H1 (cell line): ENCODE measurements at regions not wholly inside any gene's neighbourhood (a gene's known extent, or its start where the extent isn't known, plus 50 kb on each side); places are given as distances from the start of the nearest gene placed in this dataset.
A peak's percentile ranks its signal among the peaks of the same experiment; 100 is the strongest.

ENCODE experiments used
- CTCF ChIA-PET: fragments of 300-600 bp; sonication (Branson Sonifier 250); formaldehyde crosslinking; loops from one replicate; lab custom pipeline; 2021; ENCODE audit not compliant: partially characterized antibody; lab: Charles Lee
- POLR2A ChIA-PET: fragments of 300-600 bp; sonication (Branson Sonifier 250); formaldehyde crosslinking; loops from one replicate; lab custom pipeline; 2021; ENCODE audit warnings: inconsistent platforms; ENCODE audit not compliant: partially characterized antibody; lab: Charles Lee
- DNase-seq, 2 experiments: peaks; one replicate each; pipeline versions ENCODE4 v3.0.0 to v3.0.0-alpha.2; 2010 to 2022; ENCODE audit warnings: low spot score in 2 of 2, low read depth in 1 of 2, mixed read lengths in 1 of 2
- FAIRE-seq: peaks from 2 replicates; lab custom pipeline; 2011; peaks lifted over from hg19 to GRCh38; lab: Jason Lieb, UNC
- H2AFZ ChIP-seq: 2 replicates; pipeline ENCODE4 v1.8.1; 2012; ENCODE audit warnings: low read length, inconsistent platforms
- H2AK5ac ChIP-seq: 2 replicates; pipeline ENCODE4 v1.6.1; 2013; ENCODE audit warnings: low read depth, low read length
- H2BK120ac ChIP-seq: replicated peaks from 2 replicates; pipeline ENCODE3; 2013; ENCODE audit warnings: low read depth, low read length, inconsistent platforms
- H2BK12ac ChIP-seq: 2 replicates; pipeline ENCODE4 v1.6.1; 2013; ENCODE audit warnings: low read depth, low read length
- H2BK15ac ChIP-seq: 2 replicates; pipeline ENCODE4 v1.6.1; 2013; ENCODE audit warnings: low read length
- H2BK20ac ChIP-seq: 2 replicates; pipeline ENCODE4 v1.6.1; 2013; ENCODE audit warnings: low read length
- H2BK5ac ChIP-seq: 2 replicates; pipeline ENCODE4 v1.6.1; 2013; ENCODE audit warnings: low read depth, low read length
- H3K14ac ChIP-seq: 2 replicates; pipeline ENCODE4 v1.6.1; 2013; ENCODE audit warnings: inconsistent platforms; ENCODE audit not compliant: insufficient read length
- H3K18ac ChIP-seq: 2 replicates; pipeline ENCODE4 v1.6.1; 2013; ENCODE audit warnings: low read length; ENCODE audit errors: extremely low read depth
- H3K23ac ChIP-seq: 2 replicates; pipeline ENCODE4 v1.6.1; 2013; ENCODE audit warnings: inconsistent platforms; ENCODE audit not compliant: insufficient read length
- H3K23me2 ChIP-seq: 2 replicates; pipeline ENCODE4 v1.6.1; 2013; ENCODE audit warnings: low read depth, low read length
- H3K27ac ChIP-seq: 2 replicates; pipeline ENCODE4 v1.6.1; 2011; ENCODE audit warnings: low read depth, low read length, inconsistent platforms
- H3K27me3 ChIP-seq, 4 experiments: replicated peaks in 1 of 4; 1 replicate in 1 of 4; 2 replicates in 3 of 4; pipeline versions ENCODE4 v1.6.1 to v1.8.1; 2011 to 2013; ENCODE audit warnings: low read length in 3 of 4, mild to moderate bottlenecking in 3 of 4, inconsistent platforms in 2 of 4, mixed read lengths in 2 of 4, moderate library complexity in 1 of 4; ENCODE audit not compliant: control insufficient read depth in 3 of 4, insufficient read depth in 3 of 4; ENCODE audit errors: extremely low read depth in 1 of 4
- H3K36me3 ChIP-seq, 4 experiments: 2 replicates each; pipeline versions ENCODE4 v1.6.1 to v1.8.1; 2011 to 2013; ENCODE audit warnings: mild to moderate bottlenecking in 4 of 4, low read length in 3 of 4, moderate library complexity in 2 of 4, control low read depth in 1 of 4, inconsistent platforms in 1 of 4; ENCODE audit not compliant: insufficient read depth in 4 of 4, control insufficient read depth in 2 of 4
- H3K4ac ChIP-seq: replicated peaks from 2 replicates; pipeline ENCODE3; 2013; ENCODE audit warnings: low read length, low read depth, mixed read lengths, inconsistent platforms; ENCODE audit not compliant: insufficient read length
- H3K4me1 ChIP-seq, 4 experiments: replicated peaks in 1 of 4; 1 replicate in 1 of 4; 2 replicates in 3 of 4; pipeline versions ENCODE4 v1.6.1 to v1.8.1; 2011 to 2013; ENCODE audit warnings: low read length in 3 of 4, inconsistent platforms in 2 of 4, mixed read lengths in 1 of 4; ENCODE audit not compliant: insufficient read depth in 4 of 4, control insufficient read depth in 3 of 4
- H3K4me2 ChIP-seq, 2 experiments: 2 replicates each; pipeline versions ENCODE4 v1.6.1 to v1.8.1; 2011 to 2013; ENCODE audit warnings: low read depth in 2 of 2, low read length in 2 of 2, control low read depth in 1 of 2, inconsistent platforms in 1 of 2, mild to moderate bottlenecking in 1 of 2; ENCODE audit not compliant: insufficient read depth in 1 of 2
- H3K4me3 ChIP-seq, 4 experiments: fragments of 200-600, 300-600 bp in 1 of 4; sonication (generic), shearing (Covaris generic), sonication (Bioruptor Twin) in 1 of 4; 2 replicates each; pipeline versions ENCODE4 v1.5.1 to v1.8.1; 2011 to 2016; ENCODE audit warnings: low read length in 4 of 4, low read depth in 3 of 4, control low read depth in 2 of 4, inconsistent platforms in 2 of 4, mild to moderate bottlenecking in 2 of 4, mixed read lengths in 1 of 4, moderate library complexity in 1 of 4; ENCODE audit not compliant: insufficient read depth in 2 of 4; ENCODE audit errors: extremely low read depth in 1 of 4
- H3K56ac ChIP-seq: replicated peaks from 2 replicates; pipeline ENCODE3; 2013; ENCODE audit warnings: low read depth, mild to moderate bottlenecking, mixed read lengths, low read length, inconsistent platforms; ENCODE audit not compliant: insufficient read length
- H3K79me1 ChIP-seq: 2 replicates; pipeline ENCODE4 v1.6.1; 2013; ENCODE audit warnings: low read depth, low read length, control low read depth
- H3K79me2 ChIP-seq, 2 experiments: 2 replicates each; pipeline versions ENCODE4 v1.6.1 to v1.8.1; 2012 to 2013; ENCODE audit warnings: low read length in 2 of 2, mild to moderate bottlenecking in 2 of 2, inconsistent platforms in 1 of 2; ENCODE audit not compliant: insufficient read depth in 2 of 2, control insufficient read depth in 1 of 2
- H3K9ac ChIP-seq, 4 experiments: replicated peaks in 1 of 4; 1 replicate in 1 of 4; 2 replicates in 3 of 4; pipeline versions ENCODE4 v1.6.1 to v1.8.1; 2011 to 2013; ENCODE audit warnings: low read depth in 3 of 4, low read length in 3 of 4, control low read depth in 2 of 4, mild to moderate bottlenecking in 2 of 4, moderate library complexity in 2 of 4, inconsistent platforms in 1 of 4; ENCODE audit errors: extremely low read depth in 1 of 4
- H3K9me3 ChIP-seq, 2 experiments: 2 replicates each; pipeline versions ENCODE4 v1.6.1 to v1.8.1; 2012 to 2013; ENCODE audit warnings: mild to moderate bottlenecking in 2 of 2, moderate library complexity in 2 of 2, control low read depth in 1 of 2, inconsistent platforms in 1 of 2, low read depth in 1 of 2, low read length in 1 of 2, mixed read lengths in 1 of 2; ENCODE audit not compliant: insufficient read depth in 2 of 2
- H4K20me1 ChIP-seq, 2 experiments: replicated peaks in 1 of 2; 2 replicates each; pipeline versions ENCODE3 to v1.8.1; 2011 to 2013; ENCODE audit warnings: inconsistent platforms in 2 of 2, low read length in 2 of 2, mild to moderate bottlenecking in 1 of 2; ENCODE audit not compliant: insufficient read depth in 2 of 2, control insufficient read depth in 1 of 2
- H4K5ac ChIP-seq: 2 replicates; pipeline ENCODE4 v1.6.1; 2013; ENCODE audit warnings: low read length, low read depth, mixed read lengths, inconsistent platforms; ENCODE audit not compliant: insufficient read length
- H4K8ac ChIP-seq: 2 replicates; pipeline ENCODE4 v1.8.0; 2013; ENCODE audit warnings: mild to moderate bottlenecking, moderate library complexity, low read length, inconsistent platforms; ENCODE audit not compliant: insufficient read depth; ENCODE audit errors: extremely low read depth
- H4K91ac ChIP-seq: replicated peaks from 2 replicates; pipeline ENCODE3; 2013; ENCODE audit warnings: low read length, mixed read lengths, inconsistent platforms; ENCODE audit not compliant: insufficient read length
- SIRT6 ChIP-seq: IDR thresholded peaks from one replicate; pipeline ENCODE4 v1.7.1; 2012; ENCODE audit warnings: low read length, inconsistent platforms
- SP2 ChIP-seq: IDR thresholded peaks from 2 replicates; pipeline ENCODE4 v1.6.1; 2012; ENCODE audit warnings: mild to moderate bottlenecking, low read length, inconsistent platforms
- WGBS, 2 experiments: shearing (Covaris generic) in 1 of 2; methylation state at CpG; one replicate each; pipeline versions ENCODE4 v1.1.6 to v1.1.7; 2013 to 2015; ENCODE audit warnings: low lambda C conversion rate in 2 of 2, mixed read lengths in 2 of 2, inconsistent platforms in 1 of 2, low coverage in 1 of 2, missing lambda C conversion rate in 1 of 2; ENCODE audit not compliant: insufficient replicate concordance in 2 of 2, insufficient coverage in 1 of 2, insufficient read length in 1 of 2; ENCODE audit errors: extremely low coverage in 1 of 2, missing lambda C conversion rate in 1 of 2; 5-methylcytosine and 5-hydroxymethylcytosine counted together

DNA sequence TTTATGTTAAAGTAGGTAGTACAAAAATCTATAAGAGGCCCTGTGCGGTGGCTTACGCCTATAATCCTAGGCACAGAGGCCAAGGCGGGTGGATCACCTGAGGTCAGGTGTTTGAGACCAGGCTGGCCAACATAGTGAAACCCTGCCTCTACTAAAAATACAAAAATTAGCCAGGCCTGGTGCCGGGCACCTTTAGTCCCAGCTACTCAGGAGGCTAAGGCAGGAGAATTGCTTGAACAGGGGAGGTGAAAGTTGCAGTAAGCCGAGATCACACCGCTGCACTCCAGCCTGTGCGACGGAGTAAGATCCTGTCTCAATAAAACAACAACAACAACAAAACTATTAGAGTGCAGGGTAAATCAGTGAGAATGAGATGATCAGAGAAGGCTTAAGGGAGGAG is 634.5 kb downstream of the NR2F1-AS1 start:
- WGBS, 2 experiments = 97% methylated on average over 8 of the region's 8 CpGs; no CpG with 5 or more reads in 1 of the 2 experiments
- no peak overlapping the region for H3K4me2 ChIP-seq
- TF ChIP-seq SP2 (no peak), SIRT6 (no peak)

More for the DNA sequence above, 634.5 kb downstream of the NR2F1-AS1 start:
- ChIA-PET POLR2A (no interaction called here), CTCF (interaction anchor here (1.2 kb wide), 1 partner anchor 32 kb away, joined by 4 read pairs; no protein-coding TSS in a partner anchor)
- no peak overlapping the region for H4K5ac ChIP-seq
- no peak overlapping the region for H3K14ac ChIP-seq
- H4K91ac ChIP-seq = no peak overlapping the region
- no peak overlapping the region for H3K23ac ChIP-seq
- DNase-seq (no peak), FAIRE-seq (no peak)
- H3K4me3 ChIP-seq = no peak overlapping the region
- no peaks in the 10 kb centered on the region for H4K20me1 ChIP-seq
- H3K18ac ChIP-seq = no peak overlapping the region
- H3K9me3 ChIP-seq = no peaks in the 10 kb centered on the region
- no peak overlapping the region for H2BK5ac ChIP-seq
- no peak overlapping the region for H3K4ac ChIP-seq
- no peak overlapping the region for H2BK15ac ChIP-seq
- H3K36me3 ChIP-seq = no peaks in the 10 kb centered on the region
- H3K4me1 ChIP-seq = no peaks in the 10 kb centered on the region
- H2AK5ac ChIP-seq = no peak overlapping the region
- H3K79me2 ChIP-seq = no peaks in the 10 kb centered on the region
- H3K27me3 ChIP-seq = no peaks in the 10 kb centered on the region
- H3K9ac ChIP-seq = no peak overlapping the region
- no peak overlapping the region for H2BK120ac ChIP-seq
- H4K8ac ChIP-seq = peak overlapping the region; percentile 14; the same call in 1 of the 2 replicates
- H2BK12ac ChIP-seq = no peak overlapping the region
- no peak overlapping the region for H2AFZ ChIP-seq
- no peak overlapping the region for H2BK20ac ChIP-seq
- H3K56ac ChIP-seq = no peak overlapping the region
- H3K27ac ChIP-seq = no peak overlapping the region
- H3K23me2 ChIP-seq = no peaks in the 10 kb centered on the region
- no peaks in the 10 kb centered on the region for H3K79me1 ChIP-seq
